K562 (cell line): ENCODE measurements at regions not wholly inside any gene's neighbourhood (a gene's known extent, or its start where the extent isn't known, plus 50 kb on each side); places are given as distances from the start of the nearest gene placed in this dataset.

ENCODE experiments used
- ATAC-seq: fragments of 200-7000 bp; cut with Tn5 transposase; 3 replicates; pipeline ENCODE4 v1.9.1; 2020; ENCODE audit warnings: moderate library complexity
- BruUV-seq: library from RNA; stranded (reverse); fragments of 400-500 nt; replicated peaks from 2 replicates; lab custom pipeline; 2021; lab: Mats Ljungman, UMichigan
- CTCF ChIA-PET: fragments of 300-600 bp; formaldehyde crosslinking; extraction: SDS; loops from one replicate; lab custom pipeline; 2021; ENCODE audit warnings: low intra/inter-chr PET ratio; lab: Yijun Ruan, JAX
- POLR2A ChIA-PET: fragments of 300-600, 350-650 bp; sonication (Branson Sonifier 250); formaldehyde crosslinking; extraction: SDS; loops from one replicate; lab custom pipeline; 2021; ENCODE audit warnings: antibody characterized with exemption, inconsistent platforms; lab: Yijun Ruan, JAX
- DNase-seq, 4 experiments: peaks; one replicate each; pipeline versions ENCODE4 v3.0.0 to v3.0.0-alpha.2; 2011 to 2018; ENCODE audit warnings: low spot score in 3 of 4, mixed read lengths in 3 of 4; ENCODE audit errors: extremely low read depth in 1 of 4
- FAIRE-seq: peaks from 2 replicates; lab custom pipeline; 2011; peaks lifted over from hg19 to GRCh38; lab: Jason Lieb, UNC
- H2AFZ ChIP-seq: 2 replicates; pipeline ENCODE4 v1.6.0; 2011; ENCODE audit warnings: low read depth, low read length, control low read depth, inconsistent platforms
- H3K27ac ChIP-seq: fragments of 200-600 bp; 3 replicates; pipeline ENCODE4 v1.8.0; 2011; ENCODE audit warnings: low read depth, mild to moderate bottlenecking, control low read depth, inconsistent platforms, low read length, moderate library complexity, mixed read lengths; ENCODE audit errors: extremely low read depth
- H3K27me3 ChIP-seq, 2 experiments: fragments of 300-600 bp in 1 of 2; 2 replicates in 1 of 2; 3 replicates in 1 of 2; pipeline versions ENCODE4 v1.6.0 to v1.8.0; 2011; ENCODE audit warnings: inconsistent platforms in 2 of 2, low read length in 2 of 2, mild to moderate bottlenecking in 1 of 2, mixed read lengths in 1 of 2, moderate library complexity in 1 of 2; ENCODE audit not compliant: control insufficient read depth in 2 of 2, insufficient read depth in 2 of 2
- H3K36me3 ChIP-seq: fragments of 300-600 bp; 3 replicates; pipeline ENCODE4 v1.8.0; 2011; ENCODE audit warnings: mild to moderate bottlenecking, low read length, inconsistent platforms; ENCODE audit not compliant: control insufficient read depth, insufficient read depth
- H3K4me1 ChIP-seq, 2 experiments: fragments of 200-600 bp in 1 of 2; replicated peaks in 1 of 2; 2 replicates in 1 of 2; 3 replicates in 1 of 2; pipeline versions ENCODE4 v1.5.1 to v1.8.0; 2011; ENCODE audit warnings: inconsistent platforms in 2 of 2, low read length in 2 of 2, mild to moderate bottlenecking in 1 of 2, mixed read lengths in 1 of 2, moderate library complexity in 1 of 2; ENCODE audit not compliant: control insufficient read depth in 2 of 2, insufficient read depth in 2 of 2
- H3K4me2 ChIP-seq: 2 replicates; pipeline ENCODE4 v1.6.1; 2011; ENCODE audit warnings: low read length, control low read depth, inconsistent platforms, mixed read lengths; ENCODE audit not compliant: insufficient read depth
- H3K4me3 ChIP-seq: fragments of 200-600 bp; sonication (generic), shearing (Covaris generic); 2 replicates; pipeline ENCODE4 v1.5.1; 2016; ENCODE audit warnings: control low read depth, inconsistent platforms
- H3K79me2 ChIP-seq: fragments of 200-600 bp; 3 replicates; pipeline ENCODE4 v1.8.0; 2011; ENCODE audit warnings: low read length, inconsistent platforms; ENCODE audit not compliant: control insufficient read depth, insufficient read depth
- H3K9ac ChIP-seq, 2 experiments: 2 replicates each; pipeline versions ENCODE4 v1.6.0 to v1.6.1; 2011; ENCODE audit warnings: low read depth in 2 of 2, low read length in 2 of 2, control low read depth in 1 of 2, inconsistent platforms in 1 of 2, mild to moderate bottlenecking in 1 of 2, mixed read lengths in 1 of 2; ENCODE audit not compliant: insufficient read depth in 1 of 2
- H3K9me1 ChIP-seq: one replicate; pipeline ENCODE4 v1.6.0; 2011; ENCODE audit warnings: inconsistent platforms, mild to moderate bottlenecking, low read length, moderate library complexity; ENCODE audit not compliant: control insufficient read depth, insufficient read depth
- H3K9me3 ChIP-seq: replicated peaks from 2 replicates; pipeline ENCODE4 v1.5.1; 2011; ENCODE audit warnings: low read depth, low read length, inconsistent platforms; ENCODE audit not compliant: control insufficient read depth, insufficient read depth
- H4K20me1 ChIP-seq: replicated peaks from 2 replicates; pipeline ENCODE4 v1.6.1; 2011; ENCODE audit warnings: low read length, inconsistent platforms, mixed read lengths; ENCODE audit not compliant: control insufficient read depth, insufficient read depth
- HDAC1 ChIP-seq, 2 experiments: fragments of 450-650 bp; IDR thresholded peaks; 2 replicates each; pipeline ENCODE4 v1.6.1; 2016 to 2017; ENCODE audit warnings: inconsistent platforms in 1 of 2, mild to moderate bottlenecking in 1 of 2, moderate library complexity in 1 of 2
- ILK ChIP-seq: fragments of 450-650 bp; IDR thresholded peaks from 2 replicates; pipeline ENCODE4 v1.6.1; 2016; ENCODE audit warnings: missing genetic modification characterization, low read depth, mild to moderate bottlenecking, missing compliant biosample characterization, moderate library complexity, borderline replicate concordance
- MECOM ChIP-seq: fragments of 250-450 bp; sonication (Bioruptor Pico); IDR thresholded peaks from 2 replicates; pipeline ENCODE4 v1.8.0; 2022; ENCODE audit warnings: inconsistent platforms
- POLR2A ChIP-seq: fragments of 450-650 bp; conservative IDR thresholded peaks from 2 replicates; pipeline ENCODE4 v1.6.1; 2016
- POU5F1 ChIP-seq: fragments of 150-350 bp; IDR thresholded peaks from 2 replicates; pipeline ENCODE4 v1.6.1; 2014; ENCODE audit warnings: borderline replicate concordance, low read length, low read depth, mild to moderate bottlenecking; ENCODE audit not compliant: partially characterized antibody
- RBM39 ChIP-seq: fragments of 200-400 bp; formaldehyde crosslinking; optimal IDR thresholded peaks from 2 replicates; pipeline ENCODE3; 2018; ENCODE audit warnings: low read depth, low read length
- RCOR1 ChIP-seq, 2 experiments: IDR thresholded peaks; 2 replicates each; pipeline ENCODE4 v1.6.1; 2012; ENCODE audit warnings: low read depth in 2 of 2, low read length in 2 of 2, borderline replicate concordance in 1 of 2, improper control_type of control experiment in 1 of 2
- WGBS: fragments of 100-300 bp; shearing (Covaris generic); methylation state at CpG from one replicate; pipeline ENCODE4 v1.1.6; 2016; ENCODE audit warnings: low coverage, mixed read lengths; ENCODE audit not compliant: insufficient coverage; ENCODE audit errors: missing lambda C conversion rate; 5-methylcytosine and 5-hydroxymethylcytosine counted together
- in situ Hi-C: fragments of 300-500 bp; cut with MboI; formaldehyde crosslinking; loops from 4 replicates; pipeline ENCODE4 v1.15.0; 2018; ENCODE audit warnings: inconsistent platforms, mixed read lengths
- intact Hi-C: fragments of 100-400 bp; cut with micrococcal nuclease; formaldehyde crosslinking; loops from 2 replicates; pipeline ENCODE4 v1.14.2; 2022
- TF ChIP-seq, protein P1 (sequence below): fragments of 450-650 bp; IDR thresholded peaks from 2 replicates; pipeline ENCODE4 v1.6.1; 2018; ENCODE audit warnings: mild to moderate bottlenecking, low read depth; ENCODE audit not compliant: partially characterized antibody
- TF ChIP-seq, protein P2 (sequence below): fragments of 250-450 bp; sonication (Bioruptor Pico); IDR thresholded peaks from 2 replicates; pipeline ENCODE4 v1.5.0; 2021

DNA sequence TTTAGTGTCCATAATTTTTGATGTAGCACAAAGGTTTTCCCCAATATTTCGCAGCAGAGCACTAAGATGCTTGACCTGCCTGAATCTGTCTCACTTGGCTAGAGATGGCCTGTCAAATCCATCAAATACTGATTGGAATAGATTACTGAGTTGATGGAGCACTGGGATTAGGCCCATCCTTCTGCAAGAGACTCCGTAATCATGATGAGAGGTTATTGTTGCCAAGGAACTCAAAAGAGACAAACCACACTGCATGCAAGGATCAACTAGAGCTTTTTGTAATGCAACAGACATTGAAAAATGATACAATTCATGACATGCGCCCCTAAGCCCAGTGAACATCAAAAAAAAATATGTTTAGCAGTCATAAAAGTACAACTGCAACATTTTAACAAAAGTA lies 585.3 kb upstream of the GRAMD2B start (continued):
- TF ChIP-seq, protein P1, sequence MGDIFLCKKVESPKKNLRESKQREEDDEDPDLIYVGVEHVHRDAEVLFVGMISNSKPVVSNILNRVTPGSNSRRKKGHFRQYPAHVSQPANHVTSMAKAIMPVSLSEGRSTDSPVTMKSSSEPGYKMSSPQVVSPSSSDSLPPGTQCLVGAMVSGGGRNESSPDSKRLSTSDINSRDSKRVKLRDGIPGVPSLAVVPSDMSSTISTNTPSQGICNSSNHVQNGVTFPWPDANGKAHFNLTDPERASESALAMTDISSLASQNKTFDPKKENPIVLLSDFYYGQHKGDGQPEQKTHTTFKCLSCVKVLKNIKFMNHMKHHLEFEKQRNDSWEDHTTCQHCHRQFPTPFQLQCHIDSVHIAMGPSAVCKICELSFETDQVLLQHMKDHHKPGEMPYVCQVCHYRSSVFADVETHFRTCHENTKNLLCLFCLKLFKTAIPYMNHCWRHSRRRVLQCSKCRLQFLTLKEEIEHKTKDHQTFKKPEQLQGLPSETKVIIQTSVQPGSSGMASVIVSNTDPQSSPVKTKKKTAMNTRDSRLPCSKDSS: no peak
- no peak for TF ChIP-seq MECOM
- TF ChIP-seq, all 486 proteins: peak for 0

DNA sequence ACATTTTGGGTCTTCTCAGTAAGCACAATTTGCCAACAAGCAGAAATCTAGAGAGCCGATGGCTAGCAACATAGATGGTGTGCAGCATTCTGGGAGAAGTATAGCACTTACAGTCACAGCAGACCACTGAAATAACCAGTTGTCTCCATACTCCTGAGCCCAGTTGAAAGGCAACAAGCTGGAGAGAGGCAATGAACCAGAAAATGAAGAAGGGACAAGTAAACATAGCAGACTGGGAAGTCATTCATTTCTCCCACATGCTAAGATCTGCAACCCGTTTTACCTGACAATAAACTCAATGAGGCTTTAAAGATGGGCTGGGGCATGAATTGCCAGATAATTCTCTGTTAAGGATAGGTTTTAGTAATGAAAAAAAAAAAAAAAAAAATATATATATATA lies 575.6 kb upstream of the GRAMD2B start:
- CTCF ChIA-PET: no interaction called here
- no peak overlapping the region for H3K27ac ChIP-seq
- no peak for FAIRE-seq

More for the DNA sequence above, 575.6 kb upstream of the GRAMD2B start:
- DNase-seq: no peak
- Histone ChIP-seq H3K79me2 (no peaks in the 10 kb centered on the region), H2AFZ (no peak overlapping the region), H3K4me1 (no peaks in the 10 kb centered on the region), H3K27me3 (no peaks in the 10 kb centered on the region), H4K20me1 (no peaks in the 10 kb centered on the region), H3K4me3 (no peak overlapping the region), H3K9me1 (no peaks in the 10 kb centered on the region), H3K9ac (no peak overlapping the region), H3K4me2 (no peak overlapping the region), H3K9me3 (no peaks in the 10 kb centered on the region), H3K36me3 (no peaks in the 10 kb centered on the region)
- BruUV-seq: no TSS peak
- 0% methylated on average over 2 of the region's 2 CpGs for WGBS
- POLR2A ChIA-PET: no interaction called here
- in situ Hi-C loops: no loop called here
- ATAC-seq: no peak
- intact Hi-C loops: no loop called here
- no peak for TF ChIP-seq POU5F1
- no peak for TF ChIP-seq POLR2A
- TF ChIP-seq ILK (tag): no peak
- no peak for TF ChIP-seq HDAC1 (IDR thresholded peaks at IDR 0.05)
- TF ChIP-seq RBM39: no peak
- TF ChIP-seq RCOR1 (IDR thresholded peaks at IDR 0.05; ENCODE audit: borderline replicate concordance in 1 of 2, low read depth in 2 of 2, low read length in 2 of 2): no peak
- TF ChIP-seq, protein P2, sequence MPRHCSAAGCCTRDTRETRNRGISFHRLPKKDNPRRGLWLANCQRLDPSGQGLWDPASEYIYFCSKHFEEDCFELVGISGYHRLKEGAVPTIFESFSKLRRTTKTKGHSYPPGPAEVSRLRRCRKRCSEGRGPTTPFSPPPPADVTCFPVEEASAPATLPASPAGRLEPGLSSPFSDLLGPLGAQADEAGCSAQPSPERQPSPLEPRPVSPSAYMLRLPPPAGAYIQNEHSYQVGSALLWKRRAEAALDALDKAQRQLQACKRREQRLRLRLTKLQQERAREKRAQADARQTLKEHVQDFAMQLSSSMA (CRISPR knock-in tag): no peak
